ENCODE measurements at regions not wholly inside any gene's neighbourhood (a gene's known extent, or its start where the extent isn't known, plus 50 kb on each side); places are given as distances from the start of the nearest gene placed in this dataset.
A peak's percentile ranks its signal among the peaks of the same experiment; 100 is the strongest.

GRCh38 chr2:187011206-187011832, 162.3 kb upstream of the ZSWIM2 start:
- Histone ChIP-seq H3K27me3 (no peaks in the 10 kb centered on the region), H3K4me1 (no peaks in the 10 kb centered on the region)
- TF ChIP-seq POLR2AphosphoS5 (IDR thresholded peaks at IDR 0.05) (no peak), EP300 (IDR thresholded peaks at IDR 0.05) (no peak), CTCF (IDR thresholded peaks at IDR 0.05) (no peak), POLR2A (IDR thresholded peaks at IDR 0.05; ENCODE audit: low read depth) (no peak)

GRCh38 chr2:187009483-187010239, 160.7 kb upstream of the ZSWIM2 start:
- intact Hi-C loops (cut with DNase I): no loop called here
- H3K9me3 ChIP-seq: no peaks in the 10 kb centered on the region
- H3K27me3 ChIP-seq: no peaks in the 10 kb centered on the region
- 91% methylated on average over 2 of the region's 2 CpGs for WGBS
- TF ChIP-seq POLR2AphosphoS5 (IDR thresholded peaks at IDR 0.05) (no peak), POLR2A (IDR thresholded peaks at IDR 0.05; ENCODE audit: low read depth) (no peak), EP300 (IDR thresholded peaks at IDR 0.05) (no peak), CTCF (IDR thresholded peaks at IDR 0.05) (no peak)
- no peak overlapping the region for H3K4me3 ChIP-seq
- H3K4me1 ChIP-seq: no peaks in the 10 kb centered on the region
- H3K36me3 ChIP-seq: no peaks in the 10 kb centered on the region
- DNase-seq (ENCODE audit: extremely low spot score): no peak
- no peak overlapping the region for H3K27ac ChIP-seq (replicated peaks in 1 of 4)

More at GRCh38 chr2:187011206-187011832, 162.3 kb upstream of the ZSWIM2 start:
- intact Hi-C loops (cut with DNase I): no loop called here
- H3K4me3 ChIP-seq: no peak overlapping the region
- WGBS: 100% methylated on average over 3 of the region's 3 CpGs
- no peak overlapping the region for H3K27ac ChIP-seq (replicated peaks in 1 of 4)
- no peak for DNase-seq (ENCODE audit: extremely low spot score)
- H3K9me3 ChIP-seq: no peaks in the 10 kb centered on the region
- no peaks in the 10 kb centered on the region for H3K36me3 ChIP-seq

- Histone ChIP-seq H3K4me1 (no peaks in the 10 kb centered on the region), H3K27ac (replicated peaks in 1 of 4) (no peak overlapping the region), H3K27me3 (no peaks in the 10 kb centered on the region), H3K4me3 (no peak overlapping the region), H3K36me3 (no peaks in the 10 kb centered on the region), H3K9me3 (no peaks in the 10 kb centered on the region)
- TF ChIP-seq CTCF (IDR thresholded peaks at IDR 0.05) (no peak), POLR2A (IDR thresholded peaks at IDR 0.05; ENCODE audit: low read depth) (no peak), EP300 (IDR thresholded peaks at IDR 0.05) (no peak), POLR2AphosphoS5 (IDR thresholded peaks at IDR 0.05) (no peak)
- intact Hi-C loops (cut with DNase I): no loop called here
- no peak for DNase-seq (ENCODE audit: extremely low spot score)
These were observed 159.1 kb upstream of the ZSWIM2 start for GRCh38 chr2:187008111-187008510.

GRCh38 chr2:187003611-187004010, 154.6 kb upstream of the ZSWIM2 start:
- Histone ChIP-seq H3K36me3 (no peaks in the 10 kb centered on the region), H3K27ac (replicated peaks in 1 of 4) (no peak overlapping the region), H3K4me1 (no peaks in the 10 kb centered on the region), H3K27me3 (no peaks in the 10 kb centered on the region), H3K4me3 (peak overlapping the region in 3 of 4 donors; percentile 24 to 32 (median 29)), H3K9me3 (peaks cover 0 to 3% (median 0%) of the 10 kb centered on the region in 4 donors)
- 69% methylated on average over 1 of the region's 1 CpG for WGBS
- no peak for DNase-seq (ENCODE audit: extremely low spot score)
- TF ChIP-seq EP300 (IDR thresholded peaks at IDR 0.05): no peak
- no peak for TF ChIP-seq POLR2A (IDR thresholded peaks at IDR 0.05; ENCODE audit: low read depth)
- TF ChIP-seq POLR2AphosphoS5 (IDR thresholded peaks at IDR 0.05): no peak
- no peak for TF ChIP-seq CTCF (IDR thresholded peaks at IDR 0.05)
- intact Hi-C loops (cut with DNase I): no loop called here
